SU-DHL-6 (cell line): ENCODE measurements at regions not wholly inside any gene's neighbourhood (a gene's known extent, or its start where the extent isn't known, plus 50 kb on each side); places are given as distances from the start of the nearest gene placed in this dataset.

ENCODE experiments used
- H2AFZ ChIP-seq: fragments of 200-600 bp; sonication (generic); 2 replicates; pipeline ENCODE4 v1.6.1; 2014; ENCODE audit warnings: low read depth, mild to moderate bottlenecking, moderate library complexity, mixed read lengths, antibody characterized with exemption, low read length; ENCODE audit not compliant: severe bottlenecking
- H3F3A ChIP-seq: fragments of 200-600 bp; shearing (Covaris generic); 2 replicates; pipeline ENCODE4 v1.6.0; 2016; ENCODE audit warnings: antibody characterized with exemption, mild to moderate bottlenecking; ENCODE audit not compliant: insufficient read depth
- H3K27ac ChIP-seq: fragments of 200-600 bp; sonication (generic); 2 replicates; pipeline ENCODE4 v1.5.1; 2016; ENCODE audit warnings: low read depth, mild to moderate bottlenecking, low read length, moderate library complexity, mixed read lengths
- H3K27me3 ChIP-seq: fragments of 200-600 bp; sonication (generic), shearing (Covaris generic); 2 replicates; pipeline ENCODE4 v1.6.0; 2014; ENCODE audit warnings: mild to moderate bottlenecking, low read length
- H3K36me3 ChIP-seq: fragments of 200-600 bp; sonication (generic); 2 replicates; pipeline ENCODE4 v1.6.1; 2014; ENCODE audit warnings: mild to moderate bottlenecking, low read length, mixed read lengths
- H3K4me2 ChIP-seq: fragments of 300-600, 200-600 bp; shearing (Covaris generic), sonication (generic); 2 replicates; pipeline ENCODE4 v1.6.0; 2014; ENCODE audit warnings: low read length, low read depth, mild to moderate bottlenecking; ENCODE audit not compliant: poor library complexity, severe bottlenecking
- H3K4me3 ChIP-seq: fragments of 200-600 bp; sonication (generic); 2 replicates; pipeline ENCODE4 v1.5.1; 2014; ENCODE audit warnings: antibody characterized with exemption, low read length, mild to moderate bottlenecking, mixed read lengths; ENCODE audit not compliant: insufficient read depth, poor library complexity, severe bottlenecking
- H3K79me2 ChIP-seq: fragments of 200-600 bp; sonication (generic); 2 replicates; pipeline ENCODE4 v1.6.1; 2014; ENCODE audit warnings: mild to moderate bottlenecking, low read length, moderate library complexity; ENCODE audit not compliant: insufficient read depth
- H3K9ac ChIP-seq: fragments of 200-600 bp; sonication (generic); 2 replicates; pipeline ENCODE4 v1.7.0; 2014; ENCODE audit warnings: mild to moderate bottlenecking, low read length
- H3K9me2 ChIP-seq: fragments of 200-600 bp; sonication (generic); replicated peaks from 2 replicates; pipeline ENCODE4 v1.6.1; 2014; ENCODE audit warnings: low read length; ENCODE audit not compliant: insufficient read depth
- H3K9me3 ChIP-seq: fragments of 200-600 bp; sonication (generic); 2 replicates; pipeline ENCODE4 v1.6.1; 2014; ENCODE audit warnings: low read length, mixed read lengths; ENCODE audit not compliant: insufficient read depth
- H4K20me1 ChIP-seq: fragments of 200-600 bp; sonication (generic); 2 replicates; pipeline ENCODE4 v1.6.1; 2014; ENCODE audit warnings: low read depth, mild to moderate bottlenecking, antibody characterized with exemption, low read length, moderate library complexity, mixed read lengths
- EZH2phosphoT487 ChIP-seq: fragments of 200-600 bp; sonication (generic), shearing (Covaris generic); conservative IDR thresholded peaks from 2 replicates; pipeline ENCODE4 v1.6.1; 2018; ENCODE audit warnings: mild to moderate bottlenecking, antibody characterized with exemption, low read length, moderate library complexity, mixed read lengths
- TF ChIP-seq, protein P1 (sequence below): fragments of 200-600 bp; sonication (generic); IDR thresholded peaks from one replicate; pipeline ENCODE4 v1.5.1; 2017; ENCODE audit warnings: antibody characterized with exemption, mild to moderate bottlenecking, low read length, moderate library complexity; ENCODE audit not compliant: insufficient read depth, poor library complexity, severe bottlenecking

DNA sequence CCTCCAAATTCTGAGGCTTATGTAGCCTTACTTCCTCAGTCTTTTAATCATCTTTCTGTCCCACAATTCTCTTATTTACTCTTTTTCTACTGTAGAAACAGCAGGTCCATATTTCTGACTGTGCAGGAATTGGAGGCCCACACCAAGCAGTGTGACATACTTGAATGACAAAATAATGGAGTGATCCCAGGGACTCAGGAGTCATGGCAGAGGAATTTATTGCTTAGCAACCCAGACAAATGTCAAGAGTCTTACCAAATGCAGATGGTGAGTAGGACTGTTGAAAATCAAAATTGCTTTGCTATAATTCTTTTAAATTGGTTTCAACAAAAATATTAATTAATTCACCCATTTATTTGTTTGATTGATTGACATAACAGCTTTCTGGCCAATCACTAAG, 59.9 kb downstream of the HTR1B start:
- no peaks in the 10 kb centered on the region for H3K79me2 ChIP-seq
- no peak overlapping the region for H3K27ac ChIP-seq
- no peaks in the 10 kb centered on the region for H3K27me3 ChIP-seq
- TF ChIP-seq EZH2phosphoT487, result no peak
- TF ChIP-seq, protein P1, sequence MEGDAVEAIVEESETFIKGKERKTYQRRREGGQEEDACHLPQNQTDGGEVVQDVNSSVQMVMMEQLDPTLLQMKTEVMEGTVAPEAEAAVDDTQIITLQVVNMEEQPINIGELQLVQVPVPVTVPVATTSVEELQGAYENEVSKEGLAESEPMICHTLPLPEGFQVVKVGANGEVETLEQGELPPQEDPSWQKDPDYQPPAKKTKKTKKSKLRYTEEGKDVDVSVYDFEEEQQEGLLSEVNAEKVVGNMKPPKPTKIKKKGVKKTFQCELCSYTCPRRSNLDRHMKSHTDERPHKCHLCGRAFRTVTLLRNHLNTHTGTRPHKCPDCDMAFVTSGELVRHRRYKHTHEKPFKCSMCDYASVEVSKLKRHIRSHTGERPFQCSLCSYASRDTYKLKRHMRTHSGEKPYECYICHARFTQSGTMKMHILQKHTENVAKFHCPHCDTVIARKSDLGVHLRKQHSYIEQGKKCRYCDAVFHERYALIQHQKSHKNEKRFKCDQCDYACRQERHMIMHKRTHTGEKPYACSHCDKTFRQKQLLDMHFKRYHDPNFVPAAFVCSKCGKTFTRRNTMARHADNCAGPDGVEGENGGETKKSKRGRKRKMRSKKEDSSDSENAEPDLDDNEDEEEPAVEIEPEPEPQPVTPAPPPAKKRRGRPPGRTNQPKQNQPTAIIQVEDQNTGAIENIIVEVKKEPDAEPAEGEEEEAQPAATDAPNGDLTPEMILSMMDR, result no peak
- no peaks in the 10 kb centered on the region for H3F3A ChIP-seq
- no peaks in the 10 kb centered on the region for H4K20me1 ChIP-seq
- H3K9ac ChIP-seq, result no peak overlapping the region
- no peaks in the 10 kb centered on the region for H3K9me3 ChIP-seq
- no peak overlapping the region for H2AFZ ChIP-seq
- no peaks in the 10 kb centered on the region for H3K36me3 ChIP-seq
- H3K4me3 ChIP-seq, result no peak overlapping the region
- H3K4me2 ChIP-seq, result no peak overlapping the region
- H3K9me2 ChIP-seq, result peaks cover 5% of the 10 kb centered on the region; the same call in 1 of the 2 replicates

DNA sequence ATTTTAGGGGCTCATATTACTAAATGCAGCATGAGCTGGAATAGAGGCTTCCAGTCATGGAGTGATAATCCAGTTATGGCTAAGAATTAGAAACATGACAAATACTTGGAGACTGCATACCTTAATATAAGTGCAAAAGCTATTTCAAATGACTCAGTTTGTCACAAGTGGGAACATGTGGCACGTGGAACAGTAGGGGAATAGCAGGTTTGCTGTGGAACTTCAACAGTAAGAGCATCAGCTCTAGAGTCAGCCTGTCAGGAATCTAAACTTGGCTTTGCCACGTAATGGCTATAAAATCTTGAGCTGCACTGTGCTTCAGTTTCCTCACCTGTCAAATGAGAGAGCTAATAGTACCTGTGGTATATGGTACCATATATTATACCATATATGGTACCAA, 62.1 kb downstream of the HTR1B start:
- Histone ChIP-seq H3K27me3 (no peaks in the 10 kb centered on the region), H2AFZ (no peak overlapping the region), H3K79me2 (no peaks in the 10 kb centered on the region), H3K4me2 (no peak overlapping the region), H3K27ac (no peak overlapping the region), H3K9me3 (no peaks in the 10 kb centered on the region), H3K9me2 (peaks cover 5% of the 10 kb centered on the region; the same call in 1 of the 2 replicates), H3F3A (no peaks in the 10 kb centered on the region), H3K36me3 (no peaks in the 10 kb centered on the region), H3K4me3 (no peak overlapping the region), H3K9ac (no peak overlapping the region), H4K20me1 (no peaks in the 10 kb centered on the region)
- TF ChIP-seq EZH2phosphoT487, result no peak
- TF ChIP-seq, protein P1, result no peak

DNA sequence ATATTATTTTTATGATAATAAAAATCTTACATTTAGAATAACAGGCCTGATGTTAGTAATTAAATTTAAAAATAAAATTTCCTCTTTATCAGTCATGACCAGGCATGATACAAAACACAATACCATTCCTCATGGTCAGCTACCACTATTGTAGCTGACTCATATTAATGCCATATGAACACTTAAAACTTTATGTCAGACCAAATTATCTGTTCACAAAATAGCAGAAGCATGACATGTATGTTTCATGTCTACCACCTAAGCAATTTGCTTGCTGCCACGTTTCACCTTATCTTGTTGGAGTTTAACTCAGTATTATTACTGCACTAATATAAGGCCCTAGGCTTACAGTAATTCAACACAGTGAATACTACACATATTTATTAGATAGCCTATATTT, 65.7 kb downstream of the HTR1B start:
- no peaks in the 10 kb centered on the region for H4K20me1 ChIP-seq

More for the DNA sequence above, 65.7 kb downstream of the HTR1B start:
- TF ChIP-seq EZH2phosphoT487, result no peak
- TF ChIP-seq, protein P1, result no peak
- Histone ChIP-seq H3F3A (no peaks in the 10 kb centered on the region), H3K4me2 (no peak overlapping the region), H3K9ac (no peak overlapping the region), H2AFZ (no peak overlapping the region), H3K79me2 (no peaks in the 10 kb centered on the region), H3K36me3 (no peaks in the 10 kb centered on the region), H3K27ac (no peak overlapping the region), H3K27me3 (no peaks in the 10 kb centered on the region), H3K9me3 (no peaks in the 10 kb centered on the region), H3K9me2 (no peaks in the 10 kb centered on the region), H3K4me3 (no peak overlapping the region)
